ENCODE measurements at regions not wholly inside any gene's neighbourhood (a gene's known extent, or its start where the extent isn't known, plus 50 kb on each side); places are given as distances from the start of the nearest gene placed in this dataset.

DNA sequence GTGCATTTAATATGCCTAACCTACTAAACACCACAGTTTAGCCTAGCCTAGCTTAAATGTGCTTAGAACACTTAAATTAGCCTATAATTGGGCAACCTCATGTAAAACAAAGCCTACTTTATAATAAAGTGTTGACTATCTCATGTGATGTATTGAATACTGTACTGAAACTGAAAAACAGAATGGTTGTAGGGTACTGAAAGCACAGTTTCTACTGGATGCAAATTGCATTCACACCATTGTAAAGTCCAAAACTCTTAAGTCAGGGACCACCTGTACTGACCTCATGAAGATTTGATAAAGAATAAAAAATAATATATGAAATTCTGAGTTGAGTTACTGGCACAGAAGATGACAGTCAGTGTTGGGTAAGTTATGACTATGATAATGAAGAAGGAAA lies 625.4 kb upstream of the SOX9 start:
- peaks cover 13% of the 10 kb centered on the region for H3K4me1 Mint-ChIP-seq
- H3K27me3 Mint-ChIP-seq (ENCODE audit: low read depth) = no peaks in the 10 kb centered on the region
- no peak for DNase-seq (ENCODE audit: low spot score in 2 of 2, unreplicated experiment in 2 of 2)
- H3K36me3 Mint-ChIP-seq = no peaks in the 10 kb centered on the region
- no peak overlapping the region for H3K4me3 Mint-ChIP-seq
- TF ChIP-seq, protein P1, sequence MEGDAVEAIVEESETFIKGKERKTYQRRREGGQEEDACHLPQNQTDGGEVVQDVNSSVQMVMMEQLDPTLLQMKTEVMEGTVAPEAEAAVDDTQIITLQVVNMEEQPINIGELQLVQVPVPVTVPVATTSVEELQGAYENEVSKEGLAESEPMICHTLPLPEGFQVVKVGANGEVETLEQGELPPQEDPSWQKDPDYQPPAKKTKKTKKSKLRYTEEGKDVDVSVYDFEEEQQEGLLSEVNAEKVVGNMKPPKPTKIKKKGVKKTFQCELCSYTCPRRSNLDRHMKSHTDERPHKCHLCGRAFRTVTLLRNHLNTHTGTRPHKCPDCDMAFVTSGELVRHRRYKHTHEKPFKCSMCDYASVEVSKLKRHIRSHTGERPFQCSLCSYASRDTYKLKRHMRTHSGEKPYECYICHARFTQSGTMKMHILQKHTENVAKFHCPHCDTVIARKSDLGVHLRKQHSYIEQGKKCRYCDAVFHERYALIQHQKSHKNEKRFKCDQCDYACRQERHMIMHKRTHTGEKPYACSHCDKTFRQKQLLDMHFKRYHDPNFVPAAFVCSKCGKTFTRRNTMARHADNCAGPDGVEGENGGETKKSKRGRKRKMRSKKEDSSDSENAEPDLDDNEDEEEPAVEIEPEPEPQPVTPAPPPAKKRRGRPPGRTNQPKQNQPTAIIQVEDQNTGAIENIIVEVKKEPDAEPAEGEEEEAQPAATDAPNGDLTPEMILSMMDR (IDR thresholded peaks at IDR 0.05; ENCODE audit: unreplicated experiment) = no peak
- no peaks in the 10 kb centered on the region for H3K9me3 Mint-ChIP-seq
- H3K27ac Mint-ChIP-seq = no peak overlapping the region

DNA sequence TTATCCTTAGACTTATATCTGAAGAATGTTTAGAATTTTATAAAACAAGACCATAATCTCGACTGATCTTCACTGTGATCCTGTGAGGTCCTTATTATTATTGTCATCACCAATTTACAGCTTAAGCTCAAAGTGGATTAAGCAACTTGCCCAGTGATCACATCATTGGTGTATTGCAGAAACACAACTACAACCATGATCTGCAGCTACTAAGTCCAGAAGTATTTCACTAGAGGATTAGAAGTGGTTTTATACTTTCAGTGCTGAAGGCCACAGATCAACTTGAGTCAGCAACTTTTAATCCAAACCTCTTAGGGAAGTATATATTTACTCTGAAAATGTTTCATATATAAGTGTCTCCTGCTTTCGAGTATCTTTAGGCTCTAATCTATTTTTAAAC lies 624.3 kb upstream of the SOX9 start:
- H3K27ac Mint-ChIP-seq = no peak overlapping the region
- TF ChIP-seq, protein P1 (IDR thresholded peaks at IDR 0.05; ENCODE audit: unreplicated experiment) = no peak
- no peaks in the 10 kb centered on the region for H3K36me3 Mint-ChIP-seq
- H3K9me3 Mint-ChIP-seq = no peaks in the 10 kb centered on the region
- no peak for DNase-seq (ENCODE audit: low spot score in 2 of 2, unreplicated experiment in 2 of 2)
- peaks cover 17% of the 10 kb centered on the region for H3K4me1 Mint-ChIP-seq
- H3K27me3 Mint-ChIP-seq (ENCODE audit: low read depth) = no peaks in the 10 kb centered on the region
- H3K4me3 Mint-ChIP-seq = no peak overlapping the region

GRCh38 chr17:71500761-71501555 lies 619.9 kb upstream of the SOX9 start:
- Mint-ChIP-seq H3K4me3 (no peak overlapping the region), H3K27ac (no peak overlapping the region), H3K27me3 (ENCODE audit: low read depth) (no peaks in the 10 kb centered on the region), H3K9me3 (no peaks in the 10 kb centered on the region), H3K4me1 (peaks cover 16% of the 10 kb centered on the region), H3K36me3 (no peaks in the 10 kb centered on the region)
- DNase-seq (ENCODE audit: low spot score in 2 of 2, unreplicated experiment in 2 of 2) = no peak
- TF ChIP-seq, protein P1 (IDR thresholded peaks at IDR 0.05; ENCODE audit: unreplicated experiment) = no peak

DNA sequence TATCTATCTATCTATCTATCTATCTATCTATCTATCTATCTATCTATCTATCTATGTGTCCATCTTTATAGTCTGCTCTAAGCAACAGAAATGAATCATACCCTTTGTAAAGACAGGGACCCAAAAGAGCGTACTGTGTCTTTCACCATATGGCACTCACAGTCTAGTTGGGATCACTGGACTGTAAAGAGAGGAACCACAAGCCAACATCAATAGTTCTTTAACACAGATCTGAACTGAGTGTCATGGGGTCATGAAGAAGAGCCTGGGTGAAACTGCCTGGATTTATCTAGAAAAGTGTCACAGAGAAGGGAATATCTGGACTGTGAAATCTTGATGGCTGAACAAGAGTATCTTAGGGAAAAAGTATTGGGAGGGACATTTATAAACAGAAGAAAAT lies 619.1 kb upstream of the SOX9 start:
- Mint-ChIP-seq H3K9me3 (no peaks in the 10 kb centered on the region), H3K4me3 (no peak overlapping the region), H3K27ac (no peak overlapping the region), H3K36me3 (no peaks in the 10 kb centered on the region), H3K27me3 (ENCODE audit: low read depth) (peaks cover 2% of the 10 kb centered on the region), H3K4me1 (peaks cover 16% of the 10 kb centered on the region)
- TF ChIP-seq, protein P1 (IDR thresholded peaks at IDR 0.05; ENCODE audit: unreplicated experiment) = no peak
- no peak for DNase-seq (ENCODE audit: low spot score in 2 of 2, unreplicated experiment in 2 of 2)

DNA sequence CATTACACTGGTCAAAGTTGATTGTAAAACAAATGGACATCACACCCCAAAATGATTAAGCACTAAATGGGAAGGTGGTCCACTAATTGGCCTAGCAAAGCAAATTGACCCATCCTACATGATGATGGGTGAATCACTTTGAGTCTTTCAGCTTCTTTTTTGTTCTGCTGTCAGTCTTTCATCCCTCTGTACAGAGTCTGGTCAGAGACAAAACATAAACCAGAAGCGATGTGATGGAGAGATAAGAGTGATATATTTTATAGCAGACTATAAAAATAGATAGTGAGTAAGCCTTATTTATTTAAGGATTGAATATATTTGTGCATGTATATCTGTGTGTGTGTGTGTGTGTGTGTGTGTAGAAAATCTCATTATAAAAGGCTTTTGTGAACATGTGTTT lies 618.4 kb upstream of the SOX9 start:
- no peak overlapping the region for H3K27ac Mint-ChIP-seq
- peaks cover 2% of the 10 kb centered on the region for H3K27me3 Mint-ChIP-seq (ENCODE audit: low read depth)
- TF ChIP-seq, protein P1 (IDR thresholded peaks at IDR 0.05; ENCODE audit: unreplicated experiment) = no peak
- H3K9me3 Mint-ChIP-seq = no peaks in the 10 kb centered on the region
- peaks cover 16% of the 10 kb centered on the region for H3K4me1 Mint-ChIP-seq
- no peak overlapping the region for H3K4me3 Mint-ChIP-seq
- H3K36me3 Mint-ChIP-seq = no peaks in the 10 kb centered on the region
- no peak for DNase-seq (ENCODE audit: low spot score in 2 of 2, unreplicated experiment in 2 of 2)
